ENCODE measurements at regions not wholly inside any gene's neighbourhood (a gene's known extent, or its start where the extent isn't known, plus 50 kb on each side); places are given as distances from the start of the nearest gene placed in this dataset.
"Not testable (repeated sequence)": the region's sequence is repeated elsewhere in the genome, so short reads cannot be mapped to it uniquely, and the experiment has no call there.

- Histone ChIP-seq H3K36me3 (no peaks in the 10 kb centered on the region), H3K9ac (no peak overlapping the region), H3K4me1 (no peaks in the 10 kb centered on the region), H4K20me1 (no peaks in the 10 kb centered on the region), H3K4me2 (no peak overlapping the region), H3K27me3 (no peaks in the 10 kb centered on the region), H3K4me3 (no peak overlapping the region), H3K9me3 (peaks cover 31% of the 10 kb centered on the region), H3K27ac (no peak overlapping the region)
- no peak for TF ChIP-seq Cebpa-rat (IDR thresholded peaks at IDR 0.05)
These were observed 465.1 kb upstream of the PCDH20 start for GRCh38 chr13:61880578-61881283.

GRCh38 chr13:61878565-61878964 lies 462.9 kb upstream of the PCDH20 start:
- not testable (repeated sequence) for H3K4me3 ChIP-seq, H3K27ac ChIP-seq, H3K4me2 ChIP-seq, H3K9ac ChIP-seq, H3K27me3 ChIP-seq, H3K36me3 ChIP-seq, H4K20me1 ChIP-seq, H3K4me1 ChIP-seq
- peaks cover 48% of the 10 kb centered on the region for H3K9me3 ChIP-seq

DNA sequence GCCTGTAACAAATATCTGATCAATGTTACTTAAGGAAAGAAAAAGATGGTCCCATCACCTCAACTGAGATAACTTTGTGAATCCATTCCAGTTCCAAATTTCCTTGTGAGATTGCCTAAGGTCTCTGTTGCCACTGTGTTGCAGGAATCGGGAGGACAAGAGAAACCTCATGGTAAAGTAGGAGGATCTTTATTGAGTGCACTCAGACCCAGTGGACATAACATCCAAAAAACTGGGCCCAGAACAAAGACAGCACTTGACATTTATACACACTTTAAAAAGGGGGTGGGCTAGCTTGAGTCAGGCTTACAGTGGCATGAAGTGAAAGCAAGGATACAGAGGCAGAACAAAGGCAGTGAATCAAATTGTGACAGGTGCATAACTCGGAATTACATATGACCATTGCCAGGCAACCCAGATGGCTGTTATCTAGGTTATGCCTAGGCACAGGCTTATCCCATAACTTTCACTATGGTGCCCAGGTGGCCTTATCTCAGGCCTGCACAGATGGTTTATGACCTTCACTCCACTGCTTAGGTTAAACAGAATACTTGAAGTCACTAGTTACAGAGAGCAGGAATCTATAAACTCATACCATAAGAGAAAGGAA lies 459.4 kb upstream of the PCDH20 start:
- no peaks in the 10 kb centered on the region for H3K27me3 ChIP-seq
- H4K20me1 ChIP-seq, result no peaks in the 10 kb centered on the region
- TF ChIP-seq Cebpa-rat (IDR thresholded peaks at IDR 0.05), result no peak
- peaks cover 48% of the 10 kb centered on the region for H3K9me3 ChIP-seq
- no peaks in the 10 kb centered on the region for H3K36me3 ChIP-seq
- no peaks in the 10 kb centered on the region for H3K4me1 ChIP-seq
- no peak overlapping the region for H3K4me3 ChIP-seq
- H3K4me2 ChIP-seq, result no peak overlapping the region
- H3K27ac ChIP-seq, result no peak overlapping the region
- no peak overlapping the region for H3K9ac ChIP-seq

- no peak for TF ChIP-seq Cebpa-rat (IDR thresholded peaks at IDR 0.05)
- no peak overlapping the region for H3K4me2 ChIP-seq
- no peaks in the 10 kb centered on the region for H3K27me3 ChIP-seq
- no peaks in the 10 kb centered on the region for H4K20me1 ChIP-seq
- no peak overlapping the region for H3K27ac ChIP-seq
- no peak overlapping the region for H3K9ac ChIP-seq
- no peaks in the 10 kb centered on the region for H3K36me3 ChIP-seq
- no peak overlapping the region for H3K4me3 ChIP-seq
- H3K4me1 ChIP-seq, result no peaks in the 10 kb centered on the region
- peaks cover 40% of the 10 kb centered on the region for H3K9me3 ChIP-seq
These were observed 458.1 kb upstream of the PCDH20 start for GRCh38 chr13:61873717-61874116.

DNA sequence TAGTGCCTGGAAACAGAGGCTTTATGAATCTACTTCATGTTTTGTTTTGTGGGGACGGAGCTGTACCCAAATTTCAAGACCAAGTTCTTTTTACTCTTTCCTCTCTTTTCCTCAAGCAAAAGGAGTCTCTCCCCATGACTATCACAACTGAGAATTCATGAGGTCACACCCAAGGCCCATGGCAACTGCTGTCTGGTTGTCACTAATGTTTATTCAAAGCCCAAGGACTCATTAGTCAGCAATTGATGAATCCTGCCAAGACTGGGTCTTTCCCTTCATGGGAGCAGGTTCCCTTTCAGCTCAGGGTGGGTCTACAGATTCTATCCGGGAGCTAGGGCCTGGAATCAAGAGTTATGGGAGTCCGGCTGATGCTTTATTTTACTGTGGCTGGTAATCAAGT lies 441.5 kb upstream of the PCDH20 start:
- TF ChIP-seq Cebpa-rat (IDR thresholded peaks at IDR 0.05), result no peak
- Histone ChIP-seq H3K4me2 (no peak overlapping the region), H3K9ac (no peak overlapping the region), H4K20me1 (no peaks in the 10 kb centered on the region), H3K4me1 (no peaks in the 10 kb centered on the region), H3K27me3 (no peaks in the 10 kb centered on the region), H3K36me3 (no peaks in the 10 kb centered on the region), H3K27ac (no peak overlapping the region), H3K4me3 (no peak overlapping the region), H3K9me3 (no peaks in the 10 kb centered on the region)

DNA sequence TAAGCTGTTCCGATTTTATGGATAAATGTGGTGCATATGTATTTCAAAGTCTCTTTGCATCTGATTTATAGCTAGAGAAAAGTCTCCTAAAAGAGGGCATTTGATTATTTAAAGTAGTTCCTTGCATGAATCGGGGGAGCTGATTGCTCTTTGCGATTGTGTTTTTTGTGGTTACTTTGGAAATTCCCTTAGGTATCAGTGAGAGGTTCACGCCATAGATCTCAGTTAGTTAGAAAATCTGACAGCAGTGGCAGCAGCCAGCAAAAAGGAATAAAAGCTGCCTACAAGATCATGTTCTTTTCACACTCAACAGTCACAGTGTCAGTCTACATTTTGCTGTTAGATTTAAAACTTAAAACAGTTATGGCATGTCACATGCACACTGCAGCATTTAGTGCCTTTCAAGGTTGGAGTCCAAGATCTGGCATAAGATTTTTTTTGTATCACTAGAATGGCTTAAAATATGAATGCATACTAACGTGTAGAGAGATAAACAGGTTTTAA lies 436.5 kb upstream of the PCDH20 start:
- Histone ChIP-seq H3K4me1 (no peaks in the 10 kb centered on the region), H3K9me3 (no peaks in the 10 kb centered on the region), H3K4me3 (no peak overlapping the region), H4K20me1 (no peaks in the 10 kb centered on the region), H3K27me3 (no peaks in the 10 kb centered on the region), H3K4me2 (no peak overlapping the region), H3K36me3 (no peaks in the 10 kb centered on the region), H3K27ac (no peak overlapping the region), H3K9ac (no peak overlapping the region)
- no peak for TF ChIP-seq Cebpa-rat (IDR thresholded peaks at IDR 0.05)

GRCh38 chr13:61850794-61851193 lies 435.1 kb upstream of the PCDH20 start:
- Histone ChIP-seq H3K9me3 (no peaks in the 10 kb centered on the region), H3K4me3 (no peak overlapping the region), H3K4me1 (no peaks in the 10 kb centered on the region), H3K36me3 (no peaks in the 10 kb centered on the region), H4K20me1 (no peaks in the 10 kb centered on the region), H3K27ac (no peak overlapping the region), H3K9ac (no peak overlapping the region), H3K27me3 (no peaks in the 10 kb centered on the region), H3K4me2 (no peak overlapping the region)
- TF ChIP-seq Cebpa-rat (IDR thresholded peaks at IDR 0.05), result no peak

DNA sequence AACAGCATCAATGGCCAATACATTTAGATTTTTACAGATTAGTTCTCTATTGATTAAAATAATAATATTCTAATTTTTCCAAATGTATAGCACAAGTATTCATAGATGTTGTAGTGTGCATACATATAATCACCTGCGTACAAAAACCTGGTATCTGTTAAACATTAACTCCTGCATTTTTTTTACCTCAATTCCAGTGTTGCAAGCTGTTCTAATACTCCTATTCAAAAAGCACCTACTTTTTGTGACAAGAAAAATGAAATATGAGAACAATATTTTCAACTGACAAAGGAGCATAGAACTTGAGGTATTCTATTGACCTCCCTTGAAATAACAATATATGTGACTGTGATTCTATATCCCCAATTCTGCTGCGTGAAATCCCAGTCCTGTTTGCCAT lies 422.9 kb upstream of the PCDH20 start:
- no peak overlapping the region for H3K4me3 ChIP-seq
- no peaks in the 10 kb centered on the region for H4K20me1 ChIP-seq
- no peak overlapping the region for H3K9ac ChIP-seq
- H3K9me3 ChIP-seq, result no peaks in the 10 kb centered on the region
- H3K36me3 ChIP-seq, result no peaks in the 10 kb centered on the region
- H3K27ac ChIP-seq, result no peak overlapping the region
- H3K27me3 ChIP-seq, result no peaks in the 10 kb centered on the region
- no peak overlapping the region for H3K4me2 ChIP-seq
- no peaks in the 10 kb centered on the region for H3K4me1 ChIP-seq
- TF ChIP-seq Cebpa-rat (IDR thresholded peaks at IDR 0.05), result no peak

GRCh38 chr13:61833228-61833627 lies 417.6 kb upstream of the PCDH20 start:
- Histone ChIP-seq H3K4me2 (no peak overlapping the region), H3K4me3 (no peak overlapping the region), H3K27ac (no peak overlapping the region), H3K9me3 (no peaks in the 10 kb centered on the region), H3K4me1 (peaks cover 7% of the 10 kb centered on the region; the same call in 1 of the 2 replicates), H3K27me3 (no peaks in the 10 kb centered on the region), H4K20me1 (no peaks in the 10 kb centered on the region), H3K36me3 (no peaks in the 10 kb centered on the region), H3K9ac (no peak overlapping the region)
- TF ChIP-seq Cebpa-rat (IDR thresholded peaks at IDR 0.05), result no peak

- Histone ChIP-seq H3K36me3 (no peaks in the 10 kb centered on the region), H3K27ac (no peak overlapping the region), H3K9ac (no peak overlapping the region), H3K27me3 (no peaks in the 10 kb centered on the region), H3K4me3 (no peak overlapping the region), H4K20me1 (no peaks in the 10 kb centered on the region), H3K4me1 (peaks cover 7% of the 10 kb centered on the region; the same call in 1 of the 2 replicates), H3K4me2 (no peak overlapping the region), H3K9me3 (no peaks in the 10 kb centered on the region)
- no peak for TF ChIP-seq Cebpa-rat (IDR thresholded peaks at IDR 0.05)
These were observed 415.4 kb upstream of the PCDH20 start for GRCh38 chr13:61831026-61831425.

Data from BLaER1 (cell line).